ENCODE measurements at regions not wholly inside any gene's neighbourhood (a gene's known extent, or its start where the extent isn't known, plus 50 kb on each side); places are given as distances from the start of the nearest gene placed in this dataset.
"Not testable (repeated sequence)": the region's sequence is repeated elsewhere in the genome, so short reads cannot be mapped to it uniquely, and the experiment has no call there.

DNA sequence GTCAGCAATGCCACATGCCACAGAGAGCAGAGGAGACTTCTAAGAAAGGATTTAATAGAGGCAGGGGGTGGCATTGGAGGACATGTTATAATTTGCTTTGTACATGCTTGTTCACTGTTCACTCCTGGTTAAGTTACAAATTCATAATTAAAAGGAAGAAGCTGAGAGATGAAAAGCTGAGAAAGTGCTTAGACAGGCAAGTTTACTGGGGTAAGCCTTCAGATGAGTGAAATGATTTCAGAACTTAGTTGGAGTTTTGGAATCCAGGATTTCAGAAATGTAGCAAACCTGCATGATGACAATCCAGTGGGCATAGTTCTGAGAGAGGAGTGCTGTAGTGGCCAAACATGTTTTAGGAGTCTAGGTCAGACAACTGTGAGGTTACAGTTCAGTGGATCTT, 67.3 kb upstream of the FBXO33 start:
- no peak for DNase-seq

DNA sequence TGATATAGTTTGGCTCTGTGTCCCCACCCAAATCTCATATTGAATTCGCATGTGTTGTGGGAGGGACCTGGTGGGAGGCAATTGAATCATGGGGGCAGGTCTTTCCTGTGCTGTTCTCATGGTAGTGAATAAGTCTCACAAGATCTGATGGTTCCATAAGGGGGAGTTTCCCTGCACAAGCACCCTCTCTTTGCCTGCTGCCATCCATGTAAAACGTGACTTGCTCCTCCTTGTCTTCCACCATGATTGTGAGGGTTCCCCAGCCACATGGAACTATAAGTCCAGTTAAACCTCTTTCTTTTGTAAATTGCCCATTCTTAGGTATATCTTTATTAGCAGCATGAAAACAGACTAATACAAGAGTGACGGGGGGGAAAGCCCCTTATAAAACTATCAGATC, 65.4 kb upstream of the FBXO33 start:
- not testable (repeated sequence) for DNase-seq

GRCh38 chr14:39492267-39492666, 60.0 kb upstream of the FBXO33 start:
- no peak for DNase-seq

GRCh38 chr14:39491134-39491571, 58.9 kb upstream of the FBXO33 start:
- DNase-seq: peak; percentile 57

DNA sequence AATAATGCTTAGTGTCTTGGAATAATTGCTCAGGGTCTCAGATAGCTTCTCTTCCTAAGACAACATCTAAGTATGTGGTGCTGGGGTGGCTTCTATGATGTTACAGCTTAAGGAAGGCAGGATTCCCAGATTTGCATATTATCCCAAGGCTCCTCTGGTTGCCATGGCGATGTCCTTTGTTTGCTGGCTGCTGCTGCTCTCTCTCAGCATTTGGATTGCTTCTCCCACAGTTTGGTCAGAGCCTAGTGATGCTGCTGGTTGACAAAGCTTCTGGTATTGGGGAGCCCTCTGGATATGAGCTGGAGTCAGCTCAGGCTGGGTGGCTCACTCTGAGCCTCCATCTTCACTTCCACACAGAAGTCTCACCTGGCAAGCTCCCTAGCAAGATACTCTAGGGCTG, 56.4 kb upstream of the FBXO33 start:
- no peak for DNase-seq

- no peak for DNase-seq
Observed at GRCh38 chr14:39483682-39484081, 51.4 kb upstream of the FBXO33 start.

Data from SHP77 treated with DMSO at 0.1 percent for 48 hours (cell line).